IPS DF 4.7 (cell line): ENCODE measurements at regions not wholly inside any gene's neighbourhood (a gene's known extent, or its start where the extent isn't known, plus 50 kb on each side); places are given as distances from the start of the nearest gene placed in this dataset.

Experiments
- DNase-seq: peaks from one replicate; pipeline ENCODE4 v3.0.0-alpha.2; 2013; ENCODE audit warnings: low spot score; ENCODE audit errors: extremely low read depth

- DNase-seq: no peak
Observed at GRCh38 chr10:29395409-29395808, 106.5 kb downstream of the LYZL1 start.

GRCh38 chr10:29397221-29397620 lies 108.4 kb downstream of the LYZL1 start:
- DNase-seq: no peak

- no peak for DNase-seq
Observed at GRCh38 chr10:29403208-29403607, 114.3 kb downstream of the LYZL1 start.

- no peak for DNase-seq
Observed at GRCh38 chr10:29407280-29407858, 118.5 kb downstream of the LYZL1 start.
